GM23338 (cell line): ENCODE measurements at regions not wholly inside any gene's neighbourhood (a gene's known extent, or its start where the extent isn't known, plus 50 kb on each side); places are given as distances from the start of the nearest gene placed in this dataset.

ENCODE experiments used
- ATAC-seq: fragments of 200-7000 bp; cut with Tn5 transposase; 3 replicates; pipeline ENCODE4 v1.9.1; 2020
- DNase-seq: peaks from one replicate; pipeline ENCODE4 v3.0.0-alpha.2; 2015; ENCODE audit warnings: low spot score
- H2AFZ ChIP-seq: fragments of 200-600 bp; sonication (generic); 2 replicates; pipeline ENCODE4 v1.8.0; 2016; ENCODE audit warnings: antibody characterized with exemption, mild to moderate bottlenecking, moderate library complexity
- H3F3A ChIP-seq: fragments of 200-600 bp; sonication (generic); replicated peaks from 2 replicates; pipeline ENCODE4 v1.8.0; 2017; ENCODE audit warnings: antibody characterized with exemption, mixed run types, low read depth
- H3K27ac ChIP-seq: fragments of 200-600 bp; sonication (generic); 2 replicates; pipeline ENCODE4 v1.6.1; 2016; ENCODE audit warnings: low read depth
- H3K27me3 ChIP-seq: fragments of 200-600 bp; sonication (generic); 2 replicates; pipeline ENCODE4 v1.8.0; 2016; ENCODE audit warnings: mild to moderate bottlenecking, mixed run types, moderate library complexity; ENCODE audit not compliant: insufficient read depth
- H3K36me3 ChIP-seq: fragments of 200-600 bp; sonication (generic); 2 replicates; pipeline ENCODE4 v1.8.0; 2016; ENCODE audit warnings: mild to moderate bottlenecking; ENCODE audit not compliant: insufficient read depth
- H3K4me1 ChIP-seq: fragments of 200-600 bp; sonication (generic); 2 replicates; pipeline ENCODE4 v1.8.0; 2016; ENCODE audit warnings: mild to moderate bottlenecking, moderate library complexity; ENCODE audit not compliant: insufficient read depth
- H3K4me2 ChIP-seq: fragments of 200-600 bp; sonication (generic); 2 replicates; pipeline ENCODE4 v1.7.1; 2017; ENCODE audit warnings: mixed run types
- H3K4me3 ChIP-seq: fragments of 200-600 bp; sonication (generic); 2 replicates; pipeline ENCODE4 v1.6.1; 2016; ENCODE audit warnings: mixed run types
- H3K79me2 ChIP-seq: fragments of 200-600 bp; sonication (generic); replicated peaks from 2 replicates; pipeline ENCODE4 v1.8.0; 2017; ENCODE audit warnings: mild to moderate bottlenecking; ENCODE audit not compliant: insufficient read depth
- H3K9me2 ChIP-seq: fragments of 200-600 bp; sonication (generic); 2 replicates; pipeline ENCODE4 v1.8.0; 2017; ENCODE audit not compliant: insufficient read depth
- H4K20me1 ChIP-seq: fragments of 200-600 bp; sonication (generic); replicated peaks from 2 replicates; pipeline ENCODE4 v1.8.0; 2017; ENCODE audit warnings: mild to moderate bottlenecking; ENCODE audit not compliant: insufficient read depth
- H3K27ac Mint-ChIP-seq: 2 replicates; pipeline ENCODE4 v1.8.0; 2020; ENCODE audit warnings: inconsistent platforms, mild to moderate bottlenecking, moderate library complexity, mixed read lengths
- H3K27me3 Mint-ChIP-seq: 3 replicates; pipeline ENCODE4 v1.8.0; 2022; ENCODE audit warnings: low read depth, mild to moderate bottlenecking, moderate library complexity, mixed read lengths, inconsistent platforms; ENCODE audit not compliant: insufficient read depth, poor library complexity
- H3K36me3 Mint-ChIP-seq: 3 replicates; pipeline ENCODE4 v1.8.0; 2021; ENCODE audit warnings: low read depth, mild to moderate bottlenecking, inconsistent platforms, moderate library complexity, mixed read lengths
- H3K4me1 Mint-ChIP-seq: 3 replicates; pipeline ENCODE4 v1.8.0; 2020; ENCODE audit warnings: mild to moderate bottlenecking, inconsistent platforms, mixed read lengths
- H3K4me3 Mint-ChIP-seq: 3 replicates; pipeline ENCODE4 v1.8.0; 2021; ENCODE audit warnings: moderate library complexity, mild to moderate bottlenecking, inconsistent platforms, mixed read lengths
- H3K9me3 Mint-ChIP-seq: 3 replicates; pipeline ENCODE4 v1.8.0; 2020; ENCODE audit warnings: moderate library complexity, mild to moderate bottlenecking, inconsistent platforms, mixed read lengths
- CREB1 ChIP-seq: fragments of 250-450 bp; sonication (Bioruptor Pico); IDR thresholded peaks from 2 replicates; pipeline ENCODE4 v1.5.0; 2020; ENCODE audit warnings: low read depth, mild to moderate bottlenecking, moderate library complexity
- EZH2 ChIP-seq: fragments of 200-600 bp; sonication (generic); IDR thresholded peaks from one replicate; pipeline ENCODE4 v1.8.0; 2017; ENCODE audit warnings: antibody characterized with exemption, mild to moderate bottlenecking, low read depth; ENCODE audit not compliant: unreplicated experiment
- EZH2phosphoT487 ChIP-seq: fragments of 200-600 bp; sonication (generic); IDR thresholded peaks from one replicate; pipeline ENCODE4 v1.8.1; 2018; ENCODE audit warnings: antibody characterized with exemption; ENCODE audit not compliant: unreplicated experiment
- JUNB ChIP-seq: IDR thresholded peaks from one replicate; pipeline ENCODE4 v1.6.1; 2016; ENCODE audit warnings: antibody characterized with exemption; ENCODE audit not compliant: unreplicated experiment
- NANOG ChIP-seq: IDR thresholded peaks from 2 replicates; pipeline ENCODE4 v1.6.1; 2016; ENCODE audit warnings: antibody characterized with exemption, borderline replicate concordance
- POLR2AphosphoS5 ChIP-seq: IDR thresholded peaks from 2 replicates; pipeline ENCODE4 v1.6.1; 2016; ENCODE audit warnings: antibody characterized with exemption, low read depth
- STAT1 ChIP-seq: IDR thresholded peaks from one replicate; pipeline ENCODE4 v1.6.1; 2016; ENCODE audit warnings: antibody characterized with exemption; ENCODE audit not compliant: unreplicated experiment
- ZNF114 ChIP-seq: fragments of 250-450 bp; sonication (Bioruptor Pico); IDR thresholded peaks from 2 replicates; pipeline ENCODE4 v1.5.0; 2020; ENCODE audit warnings: mild to moderate bottlenecking, moderate library complexity
- TF ChIP-seq, protein P1 (sequence below), 2 experiments: fragments of 200-600 bp in 1 of 2; sonication (generic) in 1 of 2; conservative IDR thresholded peaks; 2 replicates each; pipeline versions ENCODE4 v1.5.1 to v1.6.1; 2016 to 2017; ENCODE audit warnings: antibody characterized with exemption in 2 of 2, low read depth in 2 of 2, mild to moderate bottlenecking in 2 of 2, moderate library complexity in 1 of 2
- TF ChIP-seq, protein P2 (sequence below): IDR thresholded peaks from 2 replicates; pipeline ENCODE4 v1.6.1; 2016; ENCODE audit warnings: antibody characterized with exemption

DNA sequence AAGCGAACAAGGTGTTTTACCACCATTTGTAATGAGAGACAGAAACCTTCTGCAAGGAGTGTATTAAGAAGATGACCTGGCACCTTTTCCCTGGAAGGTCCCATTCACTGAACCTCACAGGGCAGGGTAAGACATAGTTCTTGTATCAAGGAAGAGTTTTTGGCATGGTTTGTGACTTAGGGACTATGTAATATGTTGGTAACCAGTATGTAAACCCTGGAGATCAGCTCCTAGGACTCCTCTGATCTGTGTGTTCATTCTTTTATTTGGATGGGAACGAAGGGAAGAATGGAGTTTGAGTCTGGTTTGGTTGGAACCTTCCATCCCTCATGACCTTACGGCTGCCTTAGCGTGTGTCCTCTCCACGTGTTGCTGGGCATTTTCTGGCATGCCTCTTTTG is 175.4 kb downstream of the CAND1 start (continued):
- no peak for TF ChIP-seq EZH2
- TF ChIP-seq EZH2phosphoT487: no peak
- no peak for TF ChIP-seq ZNF114 (CRISPR knock-in tag)
- TF ChIP-seq, protein P1, sequence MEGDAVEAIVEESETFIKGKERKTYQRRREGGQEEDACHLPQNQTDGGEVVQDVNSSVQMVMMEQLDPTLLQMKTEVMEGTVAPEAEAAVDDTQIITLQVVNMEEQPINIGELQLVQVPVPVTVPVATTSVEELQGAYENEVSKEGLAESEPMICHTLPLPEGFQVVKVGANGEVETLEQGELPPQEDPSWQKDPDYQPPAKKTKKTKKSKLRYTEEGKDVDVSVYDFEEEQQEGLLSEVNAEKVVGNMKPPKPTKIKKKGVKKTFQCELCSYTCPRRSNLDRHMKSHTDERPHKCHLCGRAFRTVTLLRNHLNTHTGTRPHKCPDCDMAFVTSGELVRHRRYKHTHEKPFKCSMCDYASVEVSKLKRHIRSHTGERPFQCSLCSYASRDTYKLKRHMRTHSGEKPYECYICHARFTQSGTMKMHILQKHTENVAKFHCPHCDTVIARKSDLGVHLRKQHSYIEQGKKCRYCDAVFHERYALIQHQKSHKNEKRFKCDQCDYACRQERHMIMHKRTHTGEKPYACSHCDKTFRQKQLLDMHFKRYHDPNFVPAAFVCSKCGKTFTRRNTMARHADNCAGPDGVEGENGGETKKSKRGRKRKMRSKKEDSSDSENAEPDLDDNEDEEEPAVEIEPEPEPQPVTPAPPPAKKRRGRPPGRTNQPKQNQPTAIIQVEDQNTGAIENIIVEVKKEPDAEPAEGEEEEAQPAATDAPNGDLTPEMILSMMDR (conservative IDR thresholded peaks at IDR 0.05; ENCODE audit: low read depth in 2 of 2): no peak
- TF ChIP-seq POLR2AphosphoS5: no peak
- no peak for TF ChIP-seq JUNB

DNA sequence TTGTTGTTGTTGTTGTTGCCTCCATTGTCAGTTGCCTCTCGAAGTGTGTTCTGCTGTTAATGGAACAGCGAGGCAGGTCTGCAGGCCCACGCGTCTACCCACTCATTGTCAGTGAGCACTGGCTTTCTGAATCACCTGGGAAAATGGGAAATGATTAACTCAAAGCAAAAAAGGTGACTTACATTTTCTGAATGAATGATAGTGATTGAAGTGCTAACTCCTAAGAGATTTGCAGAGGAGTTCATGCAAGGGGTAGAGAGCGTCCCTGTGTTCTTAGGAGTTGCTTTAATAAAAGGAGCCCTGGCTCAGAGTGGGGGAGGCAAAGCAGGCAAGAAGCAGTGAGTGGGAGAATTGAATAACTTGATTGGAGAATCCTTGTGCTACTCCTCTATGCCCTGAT is 177.6 kb downstream of the CAND1 start:
- Mint-ChIP-seq H3K27ac (no peak overlapping the region), H3K4me1 (peaks cover 12% of the 10 kb centered on the region; the same call in 2 of the 3 replicates), H3K4me3 (no peak overlapping the region), H3K9me3 (peaks cover 22% of the 10 kb centered on the region), H3K36me3 (peaks cover 12% of the 10 kb centered on the region), H3K27me3 (peaks cover 2% of the 10 kb centered on the region)
- H3K4me2 ChIP-seq: no peak overlapping the region
- no peaks in the 10 kb centered on the region for H3K27me3 ChIP-seq
- no peaks in the 10 kb centered on the region for H3K79me2 ChIP-seq
- ATAC-seq (no peak), DNase-seq (no peak)
- TF ChIP-seq, protein P1 (conservative IDR thresholded peaks at IDR 0.05; ENCODE audit: low read depth in 2 of 2): no peak
- TF ChIP-seq EZH2: no peak
- no peak for TF ChIP-seq STAT1
- TF ChIP-seq NANOG: no peak
- TF ChIP-seq, protein P2, sequence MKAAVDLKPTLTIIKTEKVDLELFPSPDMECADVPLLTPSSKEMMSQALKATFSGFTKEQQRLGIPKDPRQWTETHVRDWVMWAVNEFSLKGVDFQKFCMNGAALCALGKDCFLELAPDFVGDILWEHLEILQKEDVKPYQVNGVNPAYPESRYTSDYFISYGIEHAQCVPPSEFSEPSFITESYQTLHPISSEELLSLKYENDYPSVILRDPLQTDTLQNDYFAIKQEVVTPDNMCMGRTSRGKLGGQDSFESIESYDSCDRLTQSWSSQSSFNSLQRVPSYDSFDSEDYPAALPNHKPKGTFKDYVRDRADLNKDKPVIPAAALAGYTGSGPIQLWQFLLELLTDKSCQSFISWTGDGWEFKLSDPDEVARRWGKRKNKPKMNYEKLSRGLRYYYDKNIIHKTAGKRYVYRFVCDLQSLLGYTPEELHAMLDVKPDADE: no peak
- TF ChIP-seq CREB1 (CRISPR knock-in tag): no peak
- no peaks in the 10 kb centered on the region for H3F3A ChIP-seq
- no peaks in the 10 kb centered on the region; the same call in 1 of the 2 replicates for H3K9me2 ChIP-seq
- H3K27ac ChIP-seq: no peak overlapping the region
- no peaks in the 10 kb centered on the region for H3K36me3 ChIP-seq
- peak overlapping the region; percentile 47; the same call in 1 of the 2 replicates for H2AFZ ChIP-seq
- no peaks in the 10 kb centered on the region for H3K4me1 ChIP-seq
- H3K4me3 ChIP-seq: no peak overlapping the region
- H4K20me1 ChIP-seq: no peaks in the 10 kb centered on the region
